A673 (cell line): ENCODE measurements at regions not wholly inside any gene's neighbourhood (a gene's known extent, or its start where the extent isn't known, plus 50 kb on each side); places are given as distances from the start of the nearest gene placed in this dataset.

Experiments used
- BruUV-seq: library from RNA; stranded (reverse); fragments of 400-500 nt; replicated peaks from 2 replicates; lab custom pipeline; 2021; lab: Mats Ljungman, UMichigan
- CTCF ChIA-PET: fragments of 300-600 bp; sonication (Branson Sonifier 250); formaldehyde crosslinking; loops from one replicate; lab custom pipeline; 2022; ENCODE audit warnings: antibody characterized with exemption; lab: Charles Lee
- POLR2A ChIA-PET: fragments of 300-600 bp; sonication (Branson Sonifier 250); formaldehyde crosslinking; loops from one replicate; lab custom pipeline; 2022; ENCODE audit warnings: antibody characterized with exemption; ENCODE audit not compliant: low non-redundant PET; lab: Charles Lee
- DNase-seq: peaks from one replicate; pipeline ENCODE4 v3.0.0-alpha.2; 2015; ENCODE audit warnings: low spot score
- H3K27ac ChIP-seq: fragments of 200-600 bp; sonication (generic); 2 replicates; pipeline ENCODE4 v1.5.1; 2016; ENCODE audit warnings: mixed run types, low read depth, mild to moderate bottlenecking, mixed read lengths, antibody characterized with exemption, low read length; ENCODE audit not compliant: poor library complexity, severe bottlenecking
- H3K27me3 ChIP-seq: fragments of 200-600 bp; sonication (generic); replicated peaks from 2 replicates; pipeline ENCODE4 v1.6.1; 2017; ENCODE audit warnings: mixed run types, low read depth, mild to moderate bottlenecking, mixed read lengths, antibody characterized with exemption, low read length; ENCODE audit not compliant: insufficient read depth, poor library complexity
- H3K36me3 ChIP-seq: fragments of 200-600 bp; sonication (generic); 2 replicates; pipeline ENCODE4 v1.6.1; 2016; ENCODE audit warnings: mixed run types, mild to moderate bottlenecking, mixed read lengths, antibody characterized with exemption, low read length; ENCODE audit not compliant: insufficient read depth, poor library complexity, severe bottlenecking
- H3K4me1 ChIP-seq: fragments of 200-600 bp; sonication (generic); 2 replicates; pipeline ENCODE4 v1.6.1; 2017; ENCODE audit warnings: mixed run types, mild to moderate bottlenecking, mixed read lengths, antibody characterized with exemption, low read length; ENCODE audit not compliant: insufficient read depth, poor library complexity, severe bottlenecking
- H3K4me3 ChIP-seq: fragments of 200-600 bp; sonication (generic); 2 replicates; pipeline ENCODE4 v1.5.1; 2016; ENCODE audit warnings: low read depth, mixed run types, mild to moderate bottlenecking, mixed read lengths, low read length; ENCODE audit not compliant: poor library complexity, severe bottlenecking
- H3K9me3 ChIP-seq: fragments of 200-600 bp; sonication (generic); 2 replicates; pipeline ENCODE4 v1.6.1; 2016; ENCODE audit warnings: mixed run types, low read depth, mild to moderate bottlenecking, mixed read lengths, antibody characterized with exemption, low read length; ENCODE audit not compliant: poor library complexity, severe bottlenecking
- CTCF ChIP-seq: fragments of 300-800, 200-600 bp; sonication (generic); conservative IDR thresholded peaks from 2 replicates; pipeline ENCODE4 v1.5.1; 2017; ENCODE audit warnings: low read depth, mild to moderate bottlenecking, antibody characterized with exemption, low read length, moderate library complexity, mixed read lengths
- EZH2 ChIP-seq: fragments of 200-600 bp; sonication (generic); IDR thresholded peaks from 2 replicates; pipeline ENCODE4 v1.6.1; 2017; ENCODE audit warnings: borderline replicate concordance, low read depth, mild to moderate bottlenecking, mixed read lengths, antibody characterized with exemption, low read length; ENCODE audit not compliant: poor library complexity, severe bottlenecking
- intact Hi-C: fragments of 100-400 bp; cut with micrococcal nuclease; formaldehyde crosslinking; loops from one replicate; pipeline ENCODE4 v1.10.0; 2022; ENCODE audit not compliant: unreplicated experiment

- H3K27ac ChIP-seq, result no peak overlapping the region
- no peak for DNase-seq
- BruUV-seq, result no TSS peak
- H3K4me1 ChIP-seq, result no peaks in the 10 kb centered on the region
- intact Hi-C loops, result no loop called here
- no peak overlapping the region for H3K4me3 ChIP-seq
- no peaks in the 10 kb centered on the region for H3K27me3 ChIP-seq
- CTCF ChIA-PET, result no interaction called here
- no peaks in the 10 kb centered on the region for H3K36me3 ChIP-seq
- H3K9me3 ChIP-seq, result no peaks in the 10 kb centered on the region
- POLR2A ChIA-PET, result no interaction called here
- TF ChIP-seq CTCF, result no peak
- TF ChIP-seq EZH2, result no peak
Measured at GRCh38 chr1:47681735-47682134, 243.9 kb downstream of the FOXD2 start.

GRCh38 chr1:47682198-47682597 lies 244.4 kb downstream of the FOXD2 start:
- no peak for DNase-seq
- POLR2A ChIA-PET, result no interaction called here
- no TSS peak for BruUV-seq
- Histone ChIP-seq H3K27ac (no peak overlapping the region), H3K4me3 (no peak overlapping the region), H3K36me3 (no peaks in the 10 kb centered on the region), H3K9me3 (no peaks in the 10 kb centered on the region), H3K27me3 (no peaks in the 10 kb centered on the region), H3K4me1 (no peaks in the 10 kb centered on the region)
- TF ChIP-seq EZH2 (no peak), CTCF (no peak)
- CTCF ChIA-PET, result no interaction called here
- intact Hi-C loops, result no loop called here

GRCh38 chr1:47682786-47683350 lies 245.0 kb downstream of the FOXD2 start:
- CTCF ChIA-PET, result no interaction called here
- POLR2A ChIA-PET, result no interaction called here
- DNase-seq, result no peak

More at GRCh38 chr1:47682786-47683350, 245.0 kb downstream of the FOXD2 start:
- H3K27me3 ChIP-seq, result no peaks in the 10 kb centered on the region
- BruUV-seq, result no TSS peak
- no peak overlapping the region for H3K4me3 ChIP-seq
- no peaks in the 10 kb centered on the region for H3K36me3 ChIP-seq
- no peak overlapping the region for H3K27ac ChIP-seq
- intact Hi-C loops, result no loop called here
- H3K4me1 ChIP-seq, result no peaks in the 10 kb centered on the region
- H3K9me3 ChIP-seq, result no peaks in the 10 kb centered on the region
- TF ChIP-seq CTCF (no peak), EZH2 (no peak)
